Calu3 (cell line): ENCODE measurements at regions not wholly inside any gene's neighbourhood (a gene's known extent, or its start where the extent isn't known, plus 50 kb on each side); places are given as distances from the start of the nearest gene placed in this dataset.

Source experiments
- BruUV-seq: library from RNA; stranded (reverse); fragments of 400-500 nt; replicated peaks from 2 replicates; lab custom pipeline; 2021; lab: Mats Ljungman, UMichigan
- CTCF ChIA-PET: fragments of 300-600 bp; sonication (Branson Sonifier 250); formaldehyde crosslinking; loops from one replicate; lab custom pipeline; 2022; ENCODE audit warnings: antibody characterized with exemption; lab: Charles Lee
- DNase-seq: peaks from one replicate; pipeline ENCODE4 v3.0.0; 2022
- H3K27ac Mint-ChIP-seq: one replicate; pipeline ENCODE4 v1.8.0; 2022; ENCODE audit warnings: mixed read lengths; ENCODE audit not compliant: unreplicated experiment
- H3K27me3 Mint-ChIP-seq: one replicate; pipeline ENCODE4 v1.8.0; 2022; ENCODE audit warnings: mixed read lengths; ENCODE audit not compliant: unreplicated experiment
- H3K36me3 Mint-ChIP-seq: one replicate; pipeline ENCODE4 v1.8.0; 2022; ENCODE audit warnings: mild to moderate bottlenecking, moderate library complexity, mixed read lengths; ENCODE audit not compliant: insufficient read depth, unreplicated experiment
- H3K4me1 Mint-ChIP-seq: one replicate; pipeline ENCODE4 v1.8.0; 2022; ENCODE audit warnings: mild to moderate bottlenecking, low read depth, mixed read lengths; ENCODE audit not compliant: unreplicated experiment
- H3K4me3 Mint-ChIP-seq: one replicate; pipeline ENCODE4 v1.8.0; 2022; ENCODE audit warnings: mild to moderate bottlenecking, low read depth, moderate library complexity, mixed read lengths; ENCODE audit not compliant: unreplicated experiment
- H3K9me3 Mint-ChIP-seq: one replicate; pipeline ENCODE4 v1.8.0; 2022; ENCODE audit warnings: low read depth, mixed read lengths; ENCODE audit not compliant: unreplicated experiment
- intact Hi-C: fragments of 100-400 bp; cut with micrococcal nuclease; formaldehyde crosslinking; loops from one replicate; pipeline ENCODE4 v1.10.0; 2022; ENCODE audit not compliant: unreplicated experiment
- TF ChIP-seq, protein P1 (sequence below): fragments of 200-600 bp; IDR thresholded peaks from one replicate; pipeline ENCODE4 v1.8.0; 2022; ENCODE audit warnings: antibody characterized with exemption; ENCODE audit not compliant: unreplicated experiment

DNA sequence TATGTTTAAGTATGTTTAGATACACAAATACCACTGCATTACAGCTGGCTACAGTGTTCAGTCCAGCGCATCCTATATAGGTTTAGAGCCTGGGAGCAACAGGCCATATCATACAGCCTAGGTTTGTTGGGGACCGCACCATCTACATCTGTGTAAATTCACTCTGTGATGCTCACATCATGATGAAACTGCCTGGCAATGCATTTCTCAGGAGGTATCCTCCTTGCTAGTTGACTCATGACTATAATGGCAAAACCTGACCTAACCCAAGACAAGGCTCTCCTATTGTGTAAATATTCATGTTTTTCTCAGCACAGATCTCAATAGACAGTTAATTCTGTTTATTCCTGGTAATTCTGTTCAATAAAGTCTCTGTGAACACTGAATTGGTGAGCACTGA, 240.7 kb upstream of the PFKP start:
- no peak overlapping the region for H3K27ac Mint-ChIP-seq
- CTCF ChIA-PET: no interaction called here
- peaks cover 61% of the 10 kb centered on the region for H3K27me3 Mint-ChIP-seq
- no peaks in the 10 kb centered on the region for H3K9me3 Mint-ChIP-seq
- no peaks in the 10 kb centered on the region for H3K36me3 Mint-ChIP-seq
- H3K4me3 Mint-ChIP-seq: no peak overlapping the region
- DNase-seq: no peak
- TF ChIP-seq, protein P1, sequence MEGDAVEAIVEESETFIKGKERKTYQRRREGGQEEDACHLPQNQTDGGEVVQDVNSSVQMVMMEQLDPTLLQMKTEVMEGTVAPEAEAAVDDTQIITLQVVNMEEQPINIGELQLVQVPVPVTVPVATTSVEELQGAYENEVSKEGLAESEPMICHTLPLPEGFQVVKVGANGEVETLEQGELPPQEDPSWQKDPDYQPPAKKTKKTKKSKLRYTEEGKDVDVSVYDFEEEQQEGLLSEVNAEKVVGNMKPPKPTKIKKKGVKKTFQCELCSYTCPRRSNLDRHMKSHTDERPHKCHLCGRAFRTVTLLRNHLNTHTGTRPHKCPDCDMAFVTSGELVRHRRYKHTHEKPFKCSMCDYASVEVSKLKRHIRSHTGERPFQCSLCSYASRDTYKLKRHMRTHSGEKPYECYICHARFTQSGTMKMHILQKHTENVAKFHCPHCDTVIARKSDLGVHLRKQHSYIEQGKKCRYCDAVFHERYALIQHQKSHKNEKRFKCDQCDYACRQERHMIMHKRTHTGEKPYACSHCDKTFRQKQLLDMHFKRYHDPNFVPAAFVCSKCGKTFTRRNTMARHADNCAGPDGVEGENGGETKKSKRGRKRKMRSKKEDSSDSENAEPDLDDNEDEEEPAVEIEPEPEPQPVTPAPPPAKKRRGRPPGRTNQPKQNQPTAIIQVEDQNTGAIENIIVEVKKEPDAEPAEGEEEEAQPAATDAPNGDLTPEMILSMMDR: no peak
- intact Hi-C loops: no loop called here
- H3K4me1 Mint-ChIP-seq: no peaks in the 10 kb centered on the region
- no TSS peak for BruUV-seq

DNA sequence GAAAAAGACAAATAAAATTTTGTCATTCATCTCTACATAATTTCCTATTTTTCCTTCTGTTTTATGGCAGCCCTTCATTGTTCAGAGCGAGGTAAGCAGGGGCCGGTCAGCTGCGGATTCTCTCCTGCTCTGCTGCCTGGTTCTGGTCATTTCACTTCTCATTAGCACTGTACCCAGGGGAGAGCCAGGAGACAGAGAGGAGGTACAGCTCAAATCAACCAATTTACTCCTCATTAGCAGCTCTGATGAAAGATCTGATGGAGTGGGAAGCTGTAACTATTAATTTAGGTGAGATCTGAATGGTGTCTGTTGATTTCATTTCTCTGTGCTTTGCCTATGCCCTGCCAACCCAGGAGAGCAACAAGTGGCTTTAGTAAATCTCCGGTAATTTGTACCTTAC, 241.5 kb upstream of the PFKP start:
- TF ChIP-seq, protein P1: no peak
- no peak for DNase-seq
- intact Hi-C loops: no loop called here
- Mint-ChIP-seq H3K27me3 (peaks cover 56% of the 10 kb centered on the region), H3K27ac (no peak overlapping the region), H3K4me1 (no peaks in the 10 kb centered on the region), H3K4me3 (no peak overlapping the region), H3K36me3 (no peaks in the 10 kb centered on the region), H3K9me3 (no peaks in the 10 kb centered on the region)
- CTCF ChIA-PET: no interaction called here
- BruUV-seq: no TSS peak

DNA sequence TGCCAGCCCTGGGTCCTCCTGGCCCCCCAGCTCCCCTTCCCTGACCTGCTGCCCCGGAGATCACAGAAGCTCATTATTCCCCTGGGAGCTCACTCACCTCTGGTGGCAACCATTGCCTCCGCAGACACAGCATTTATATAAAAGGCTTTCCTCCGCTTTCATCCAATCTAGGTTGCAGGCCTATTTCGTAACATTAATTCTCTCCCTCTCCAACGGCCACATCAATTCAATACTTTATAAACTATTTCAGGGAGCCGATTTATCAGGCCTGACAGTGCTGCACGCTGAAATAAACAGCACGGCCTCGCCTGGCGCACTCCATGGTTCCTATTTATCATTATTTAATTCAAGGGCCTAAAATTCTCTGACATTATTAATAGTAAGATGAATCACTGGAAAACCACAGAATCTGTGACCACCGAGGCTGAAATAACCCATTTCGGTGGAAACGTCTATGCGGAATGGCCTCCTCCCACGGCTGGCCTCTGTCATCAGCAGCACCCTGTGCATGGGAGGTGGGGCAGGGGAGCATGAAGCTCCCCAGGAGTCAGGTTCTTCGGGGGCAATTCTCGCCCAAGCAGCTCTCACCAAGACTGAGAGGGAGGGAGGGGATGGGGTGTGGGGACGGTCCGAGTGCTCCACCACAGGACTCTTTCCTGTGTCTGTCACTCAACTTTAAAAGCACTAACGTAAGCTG, 249.3 kb upstream of the PFKP start:
- no peaks in the 10 kb centered on the region for H3K9me3 Mint-ChIP-seq
- peaks cover 30% of the 10 kb centered on the region for H3K27me3 Mint-ChIP-seq
- DNase-seq: no peak
- no TSS peak for BruUV-seq
- peaks cover 7% of the 10 kb centered on the region for H3K4me1 Mint-ChIP-seq
- no peak overlapping the region for H3K4me3 Mint-ChIP-seq
- H3K27ac Mint-ChIP-seq: no peak overlapping the region
- TF ChIP-seq, protein P1: no peak
- intact Hi-C loops: no loop called here
- CTCF ChIA-PET: no interaction called here
- H3K36me3 Mint-ChIP-seq: no peaks in the 10 kb centered on the region

DNA sequence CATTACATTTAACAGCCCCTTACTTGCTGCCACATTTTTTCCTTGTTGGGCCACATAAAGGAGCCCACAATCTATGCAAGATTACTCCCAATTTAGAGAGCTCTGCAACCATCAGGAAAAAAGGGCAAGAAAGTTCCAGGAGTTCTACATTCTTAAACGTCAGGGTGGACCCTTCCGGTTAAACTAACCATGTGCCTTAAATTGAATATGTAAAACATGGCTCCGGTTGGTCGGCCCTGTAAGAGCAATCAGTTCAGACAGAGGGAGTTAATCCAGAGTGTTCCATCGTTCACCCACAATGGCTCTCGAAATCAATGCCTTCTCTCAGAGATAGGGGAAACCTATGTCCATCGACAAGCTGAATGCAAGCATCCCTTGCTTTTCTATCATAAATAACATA, 253.7 kb upstream of the PFKP start:
- CTCF ChIA-PET: interaction anchor here (1.2 to 1.7 kb wide), 2 partner anchors 10 to 258 kb away, joined by 3 to 5 read pairs; no protein-coding TSS in a partner anchor
- intact Hi-C loops: no loop called here
- TF ChIP-seq, protein P1: no peak
- no peak overlapping the region for H3K4me3 Mint-ChIP-seq
- no peaks in the 10 kb centered on the region for H3K9me3 Mint-ChIP-seq
- H3K36me3 Mint-ChIP-seq: no peaks in the 10 kb centered on the region
- BruUV-seq: no TSS peak
- H3K27ac Mint-ChIP-seq: no peak overlapping the region
- H3K4me1 Mint-ChIP-seq: peaks cover 9% of the 10 kb centered on the region
- DNase-seq: no peak
- H3K27me3 Mint-ChIP-seq: no peaks in the 10 kb centered on the region
